Activated naive CD4-positive, alpha-beta T cell treated with anti-CD3 and anti-CD28 coated beads, Interleukin-2, amount 10 ng/mL, durations not matched to agents 7 days and 5 days (primary cell): ENCODE measurements at regions not wholly inside any gene's neighbourhood (a gene's known extent, or its start where the extent isn't known, plus 50 kb on each side); places are given as distances from the start of the nearest gene placed in this dataset.

ENCODE experiments used
- CTCF ChIA-PET: fragments of 350-600 bp; sonication (Branson Sonifier 250); formaldehyde crosslinking; loops from one replicate; lab custom pipeline; 2021; ENCODE audit warnings: antibody characterized with exemption; lab: Charles Lee
- DNase-seq: peaks from one replicate; pipeline ENCODE4 v3.0.0-alpha.2; 2020
- H3K27ac Mint-ChIP-seq: one replicate; pipeline ENCODE4 v1.8.0; 2021; ENCODE audit warnings: mild to moderate bottlenecking, moderate library complexity, mixed read lengths
- H3K27me3 Mint-ChIP-seq: one replicate; pipeline ENCODE4 v1.8.0; 2021; ENCODE audit warnings: mild to moderate bottlenecking, mixed read lengths
- H3K36me3 Mint-ChIP-seq: one replicate; pipeline ENCODE4 v1.8.0; 2021; ENCODE audit warnings: mixed read lengths
- H3K4me1 Mint-ChIP-seq: one replicate; pipeline ENCODE4 v1.8.0; 2021; ENCODE audit warnings: mixed read lengths
- H3K4me3 Mint-ChIP-seq: one replicate; pipeline ENCODE4 v1.8.0; 2021; ENCODE audit warnings: mild to moderate bottlenecking, moderate library complexity, mixed read lengths
- H3K9me3 Mint-ChIP-seq: one replicate; pipeline ENCODE4 v1.8.0; 2021; ENCODE audit warnings: mixed read lengths

DNA sequence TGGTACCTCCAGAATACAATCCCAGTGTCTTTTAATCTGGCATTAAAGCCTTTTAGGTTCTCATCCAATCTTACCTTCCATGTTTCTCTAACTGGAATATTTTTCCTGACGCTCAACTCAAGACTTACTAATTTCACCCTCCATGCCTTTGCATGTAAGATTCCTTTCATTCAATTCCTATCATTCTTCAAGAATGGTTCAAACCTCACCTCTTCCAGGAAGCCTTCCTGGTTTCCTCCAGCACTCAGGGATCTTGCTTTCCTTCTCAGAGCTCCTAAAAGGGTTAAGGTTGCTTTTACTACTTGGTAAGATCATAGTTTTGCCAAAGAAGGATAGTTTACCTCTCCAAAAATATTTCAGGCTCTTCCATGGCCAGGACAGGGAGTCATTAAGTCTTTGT is 91.2 kb upstream of the CACNA1E start:
- peaks cover 10% of the 10 kb centered on the region for H3K4me1 Mint-ChIP-seq
- DNase-seq: no peak
- no peak overlapping the region for H3K4me3 Mint-ChIP-seq
- CTCF ChIA-PET: interaction anchor here (1.0 to 1.7 kb wide), 5 partner anchors 16 to 677 kb away, joined by 3 to 8 read pairs (median 3); no protein-coding TSS in a partner anchor
- H3K36me3 Mint-ChIP-seq: no peaks in the 10 kb centered on the region
- no peak overlapping the region for H3K27ac Mint-ChIP-seq
- no peaks in the 10 kb centered on the region for H3K9me3 Mint-ChIP-seq
- peaks cover 7% of the 10 kb centered on the region for H3K27me3 Mint-ChIP-seq

GRCh38 chr1:181392613-181393220 is 90.6 kb upstream of the CACNA1E start:
- H3K27ac Mint-ChIP-seq: peak overlapping the region; percentile 39

GRCh38 chr1:181394766-181395165 is 88.6 kb upstream of the CACNA1E start:
- DNase-seq: no peak
- H3K9me3 Mint-ChIP-seq: no peaks in the 10 kb centered on the region
- H3K4me1 Mint-ChIP-seq: peaks cover 32% of the 10 kb centered on the region
- H3K4me3 Mint-ChIP-seq: no peak overlapping the region
- peaks cover 3% of the 10 kb centered on the region for H3K27me3 Mint-ChIP-seq
- no peak overlapping the region for H3K27ac Mint-ChIP-seq
- peaks cover 5% of the 10 kb centered on the region for H3K36me3 Mint-ChIP-seq
- CTCF ChIA-PET: no interaction called here

More at GRCh38 chr1:181392613-181393220, 90.6 kb upstream of the CACNA1E start:
- Mint-ChIP-seq H3K9me3 (no peaks in the 10 kb centered on the region), H3K36me3 (peaks cover 2% of the 10 kb centered on the region), H3K27me3 (peaks cover 7% of the 10 kb centered on the region), H3K4me1 (peaks cover 14% of the 10 kb centered on the region), H3K4me3 (no peak overlapping the region)
- CTCF ChIA-PET: interaction anchor here (1.0 to 1.7 kb wide), 5 partner anchors 16 to 676 kb away, joined by 3 to 8 read pairs (median 3); no protein-coding TSS in a partner anchor
- DNase-seq: no peak

GRCh38 chr1:181396171-181396670 is 87.1 kb upstream of the CACNA1E start:
- DNase-seq: peak; percentile 78
- Mint-ChIP-seq H3K4me3 (no peak overlapping the region), H3K4me1 (peaks cover 36% of the 10 kb centered on the region), H3K27me3 (no peaks in the 10 kb centered on the region), H3K9me3 (no peaks in the 10 kb centered on the region), H3K27ac (no peak overlapping the region), H3K36me3 (peaks cover 5% of the 10 kb centered on the region)
- CTCF ChIA-PET: interaction anchor here (0.5 to 4.2 kb wide), 3 partner anchors 11 to 206 kb away, joined by 3 to 32 read pairs (median 3); no protein-coding TSS in a partner anchor

DNA sequence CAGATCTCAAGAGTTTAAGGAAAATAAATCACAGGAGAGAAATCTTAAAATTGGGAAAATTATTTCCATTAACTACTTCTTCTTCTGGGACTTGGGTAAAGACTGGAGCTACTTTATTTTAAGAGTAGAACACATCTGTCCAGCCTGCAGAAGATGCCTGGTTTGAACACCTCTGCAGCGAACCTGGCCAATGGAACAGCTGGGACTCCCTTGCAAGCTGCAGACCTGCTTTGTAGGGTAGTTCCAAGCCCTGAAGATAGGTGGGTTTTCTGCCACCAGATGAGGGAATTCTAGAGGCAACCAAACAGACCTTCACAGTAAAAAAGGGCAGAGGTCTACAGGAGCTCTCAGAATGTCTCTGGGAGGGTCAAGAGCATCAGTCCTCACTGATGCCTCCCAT is 86.5 kb upstream of the CACNA1E start:
- H3K36me3 Mint-ChIP-seq: peaks cover 5% of the 10 kb centered on the region
- no peak overlapping the region for H3K27ac Mint-ChIP-seq
- H3K4me1 Mint-ChIP-seq: peaks cover 38% of the 10 kb centered on the region
- no peaks in the 10 kb centered on the region for H3K9me3 Mint-ChIP-seq
- peak; percentile 24 for DNase-seq
- no peak overlapping the region for H3K4me3 Mint-ChIP-seq
- H3K27me3 Mint-ChIP-seq: no peaks in the 10 kb centered on the region
- CTCF ChIA-PET: interaction anchor here (0.5 to 4.2 kb wide), 4 partner anchors 12 to 231 kb away, joined by 3 to 32 read pairs (median 3); no protein-coding TSS in a partner anchor

GRCh38 chr1:181397845-181398244 is 85.5 kb upstream of the CACNA1E start:
- peaks cover 41% of the 10 kb centered on the region for H3K4me1 Mint-ChIP-seq
- no peak overlapping the region for H3K27ac Mint-ChIP-seq
- peaks cover 5% of the 10 kb centered on the region for H3K36me3 Mint-ChIP-seq
- no peaks in the 10 kb centered on the region for H3K27me3 Mint-ChIP-seq
- DNase-seq: peak; percentile 58
- no peaks in the 10 kb centered on the region for H3K9me3 Mint-ChIP-seq
- peak overlapping the region; percentile 48 for H3K4me3 Mint-ChIP-seq
- CTCF ChIA-PET: interaction anchor here (1.2 to 4.2 kb wide), 4 partner anchors 25 to 232 kb away, joined by 3 to 32 read pairs (median 4); no protein-coding TSS in a partner anchor

DNA sequence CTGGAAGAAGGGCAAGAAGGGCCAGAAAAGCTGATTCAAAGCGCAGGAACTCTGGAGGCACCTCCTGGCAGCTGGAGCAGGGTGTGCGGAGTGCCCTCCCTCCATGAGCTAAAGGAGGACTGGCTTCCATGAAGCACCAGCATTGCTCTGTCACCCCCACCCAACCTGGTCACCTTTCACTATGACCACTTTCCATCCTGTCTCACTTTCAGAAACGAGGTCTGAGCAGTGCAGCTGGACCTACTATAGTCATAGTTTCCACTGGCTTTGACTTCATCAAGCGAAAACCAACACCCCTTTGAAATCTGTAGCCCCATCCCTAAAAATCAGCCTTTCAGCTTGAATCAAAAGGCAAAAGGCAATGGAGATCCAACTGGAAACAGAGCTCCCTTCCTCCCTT is 84.8 kb upstream of the CACNA1E start:
- H3K27me3 Mint-ChIP-seq: no peaks in the 10 kb centered on the region
- H3K9me3 Mint-ChIP-seq: no peaks in the 10 kb centered on the region
- H3K27ac Mint-ChIP-seq: no peak overlapping the region
- H3K36me3 Mint-ChIP-seq: peaks cover 5% of the 10 kb centered on the region
- CTCF ChIA-PET: interaction anchor here (0.6 to 4.2 kb wide), 5 partner anchors 24 to 256 kb away, joined by 3 to 32 read pairs (median 3); no protein-coding TSS in a partner anchor
- peaks cover 41% of the 10 kb centered on the region for H3K4me1 Mint-ChIP-seq
- peak; percentile 26 for DNase-seq
- no peak overlapping the region for H3K4me3 Mint-ChIP-seq

- no peaks in the 10 kb centered on the region for H3K36me3 Mint-ChIP-seq
- no peak overlapping the region for H3K27ac Mint-ChIP-seq
- CTCF ChIA-PET: interaction anchor here (1.0 kb wide), 1 partner anchor 542 kb away, joined by 3 read pairs; no protein-coding TSS in a partner anchor
- H3K27me3 Mint-ChIP-seq: peaks cover 6% of the 10 kb centered on the region
- no peaks in the 10 kb centered on the region for H3K9me3 Mint-ChIP-seq
- H3K4me1 Mint-ChIP-seq: peaks cover 22% of the 10 kb centered on the region
- no peak overlapping the region for H3K4me3 Mint-ChIP-seq
- DNase-seq: no peak
These were observed 77.7 kb upstream of the CACNA1E start for GRCh38 chr1:181405584-181405983.

- Mint-ChIP-seq H3K27me3 (peaks cover 6% of the 10 kb centered on the region), H3K27ac (no peak overlapping the region), H3K4me1 (peaks cover 8% of the 10 kb centered on the region), H3K9me3 (no peaks in the 10 kb centered on the region), H3K4me3 (no peak overlapping the region), H3K36me3 (no peaks in the 10 kb centered on the region)
- DNase-seq: no peak
- CTCF ChIA-PET: interaction anchor here (1.3 kb wide), 1 partner anchor 16 kb away, joined by 4 read pairs; no protein-coding TSS in a partner anchor
These were observed 76.3 kb upstream of the CACNA1E start for GRCh38 chr1:181406989-181407388.

DNA sequence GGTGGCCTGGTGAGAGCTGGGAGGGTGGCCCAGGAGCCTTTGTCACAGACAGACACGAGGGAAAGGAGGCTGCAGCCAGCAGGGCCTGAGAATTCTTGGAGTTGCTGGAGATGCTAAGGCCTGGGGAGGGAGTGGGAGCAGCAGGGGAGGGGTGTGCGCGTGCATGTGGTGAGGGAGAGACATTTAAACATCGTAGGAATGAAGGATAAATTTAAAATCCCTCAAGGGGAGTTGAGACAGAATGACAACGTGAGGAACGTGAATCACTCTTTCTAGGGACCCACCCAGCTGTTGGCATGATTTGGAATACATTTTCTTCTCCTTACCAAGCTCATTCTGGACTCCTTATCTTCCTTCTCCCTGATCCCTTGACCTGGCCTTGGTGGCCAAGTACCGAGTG is 73.3 kb upstream of the CACNA1E start:
- H3K36me3 Mint-ChIP-seq: no peaks in the 10 kb centered on the region
- H3K27ac Mint-ChIP-seq: no peak overlapping the region
- H3K4me3 Mint-ChIP-seq: no peak overlapping the region
- H3K27me3 Mint-ChIP-seq: peaks cover 6% of the 10 kb centered on the region
- no peak for DNase-seq
- no peaks in the 10 kb centered on the region for H3K9me3 Mint-ChIP-seq
- CTCF ChIA-PET: interaction anchor here (1.0 kb wide), 1 partner anchor 13 kb away, joined by 4 read pairs; no protein-coding TSS in a partner anchor
- H3K4me1 Mint-ChIP-seq: peaks cover 7% of the 10 kb centered on the region

DNA sequence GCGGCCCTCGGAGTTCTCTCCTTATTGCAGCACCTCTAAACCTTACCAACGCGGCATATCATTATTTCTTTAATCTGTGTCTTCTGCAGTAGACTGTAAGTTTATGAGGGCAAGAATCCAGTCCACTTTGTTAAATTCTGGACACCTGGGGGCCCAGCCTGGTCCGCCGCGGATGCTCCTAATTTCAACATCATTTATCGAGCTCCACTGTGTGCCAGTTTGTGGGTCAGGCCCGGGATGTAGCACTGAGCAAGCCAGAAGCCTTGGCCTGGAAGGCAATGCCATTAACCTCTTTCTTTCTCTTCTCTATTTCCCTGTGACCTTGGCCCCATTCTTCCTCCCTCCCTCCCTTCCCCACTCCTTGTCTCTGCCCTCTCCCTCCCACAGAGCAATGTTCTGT is 70.6 kb upstream of the CACNA1E start:
- DNase-seq: no peak
- H3K9me3 Mint-ChIP-seq: no peaks in the 10 kb centered on the region
- H3K36me3 Mint-ChIP-seq: no peaks in the 10 kb centered on the region
- no peak overlapping the region for H3K27ac Mint-ChIP-seq
- no peaks in the 10 kb centered on the region for H3K4me1 Mint-ChIP-seq
- peaks cover 6% of the 10 kb centered on the region for H3K27me3 Mint-ChIP-seq
- CTCF ChIA-PET: no interaction called here
- H3K4me3 Mint-ChIP-seq: no peak overlapping the region

- no peak for DNase-seq
- H3K9me3 Mint-ChIP-seq: no peaks in the 10 kb centered on the region
- H3K4me1 Mint-ChIP-seq: no peaks in the 10 kb centered on the region
- CTCF ChIA-PET: no interaction called here
- H3K27ac Mint-ChIP-seq: no peak overlapping the region
- H3K4me3 Mint-ChIP-seq: no peak overlapping the region
- no peaks in the 10 kb centered on the region for H3K36me3 Mint-ChIP-seq
- peaks cover 6% of the 10 kb centered on the region for H3K27me3 Mint-ChIP-seq
These were observed 70.0 kb upstream of the CACNA1E start for GRCh38 chr1:181413195-181413815.

GRCh38 chr1:181413836-181414235 is 69.5 kb upstream of the CACNA1E start:
- CTCF ChIA-PET: interaction anchor here (1.2 kb wide), 1 partner anchor 14 kb away, joined by 3 read pairs; no protein-coding TSS in a partner anchor
- H3K36me3 Mint-ChIP-seq: no peaks in the 10 kb centered on the region

GRCh38 chr1:181416268-181416860 is 67.0 kb upstream of the CACNA1E start:
- Mint-ChIP-seq H3K4me3 (no peak overlapping the region), H3K9me3 (no peaks in the 10 kb centered on the region), H3K27ac (no peak overlapping the region), H3K36me3 (no peaks in the 10 kb centered on the region), H3K4me1 (no peaks in the 10 kb centered on the region), H3K27me3 (no peaks in the 10 kb centered on the region)
- CTCF ChIA-PET: interaction anchor here (1.2 kb wide), 2 partner anchors 103 to 226 kb away, joined by 3 read pairs; no protein-coding TSS in a partner anchor
- DNase-seq: no peak

More at GRCh38 chr1:181413836-181414235, 69.5 kb upstream of the CACNA1E start:
- Mint-ChIP-seq H3K27me3 (peaks cover 6% of the 10 kb centered on the region), H3K27ac (no peak overlapping the region), H3K9me3 (no peaks in the 10 kb centered on the region), H3K4me3 (no peak overlapping the region), H3K4me1 (no peaks in the 10 kb centered on the region)
- DNase-seq: no peak
